Ishikawa (cell line): ENCODE measurements at regions not wholly inside any gene's neighbourhood (a gene's known extent, or its start where the extent isn't known, plus 50 kb on each side); places are given as distances from the start of the nearest gene placed in this dataset.

Source experiments
- RAD21 ChIP-seq: IDR thresholded peaks from 2 replicates; pipeline ENCODE4 v1.6.1; 2012; ENCODE audit warnings: low read depth
- REST ChIP-seq: IDR thresholded peaks from 2 replicates; pipeline ENCODE4 v1.6.1; 2012; ENCODE audit warnings: low read depth, mild to moderate bottlenecking
- USF1 ChIP-seq: IDR thresholded peaks from 2 replicates; pipeline ENCODE4 v1.6.1; 2012
- ZBTB7A ChIP-seq: IDR thresholded peaks from 2 replicates; pipeline ENCODE4 v1.6.1; 2012; ENCODE audit warnings: low read depth
- TF ChIP-seq, protein P1 (sequence below): IDR thresholded peaks from 2 replicates; pipeline ENCODE4 v1.6.1; 2012

GRCh38 chr4:140255927-140256326 is 101.9 kb upstream of the MAML3 start:
- TF ChIP-seq RAD21, result no peak
- TF ChIP-seq ZBTB7A, result no peak
- TF ChIP-seq, protein P1, sequence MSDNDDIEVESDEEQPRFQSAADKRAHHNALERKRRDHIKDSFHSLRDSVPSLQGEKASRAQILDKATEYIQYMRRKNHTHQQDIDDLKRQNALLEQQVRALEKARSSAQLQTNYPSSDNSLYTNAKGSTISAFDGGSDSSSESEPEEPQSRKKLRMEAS, result no peak
- TF ChIP-seq REST, result no peak
- no peak for TF ChIP-seq USF1
